GM21528 (cell line): ENCODE measurements at regions not wholly inside any gene's neighbourhood (a gene's known extent, or its start where the extent isn't known, plus 50 kb on each side); places are given as distances from the start of the nearest gene placed in this dataset.
A peak's percentile ranks its signal among the peaks of the same experiment; 100 is the strongest.
"Not testable (repeated sequence)": the region's sequence is repeated elsewhere in the genome, so short reads cannot be mapped to it uniquely, and the experiment has no call there.

ENCODE experiments used
- ATAC-seq: cut with Tn5 transposase; IDR thresholded peaks from one replicate; pipeline ENCODE4 v1.9.1; 2021; ENCODE audit warnings: mild to moderate bottlenecking, moderate library complexity; ENCODE audit not compliant: unreplicated experiment, low FRiP score

DNA sequence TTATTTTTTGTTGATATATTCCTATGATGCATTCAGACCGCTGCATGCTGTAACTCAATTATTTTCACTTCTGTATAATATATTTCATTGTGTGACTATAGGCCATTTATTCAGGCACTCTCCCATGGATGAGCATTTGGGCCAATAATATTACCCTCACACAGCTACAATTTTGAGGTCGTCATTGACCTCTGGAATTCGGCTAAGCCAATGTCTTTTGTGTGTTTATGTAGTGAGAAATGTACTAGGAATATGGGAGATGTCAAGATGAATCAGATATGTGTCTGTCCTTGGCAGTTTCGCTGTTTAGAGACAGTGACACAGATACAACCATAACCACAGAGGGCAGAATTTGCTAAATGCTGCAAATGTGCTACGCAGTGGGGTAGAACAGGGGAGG is 474.2 kb downstream of the ADRA2A start:
- ATAC-seq, result no peak

- no peak for ATAC-seq
Observed at GRCh38 chr10:111556666-111557065, 479.8 kb downstream of the ADRA2A start.

DNA sequence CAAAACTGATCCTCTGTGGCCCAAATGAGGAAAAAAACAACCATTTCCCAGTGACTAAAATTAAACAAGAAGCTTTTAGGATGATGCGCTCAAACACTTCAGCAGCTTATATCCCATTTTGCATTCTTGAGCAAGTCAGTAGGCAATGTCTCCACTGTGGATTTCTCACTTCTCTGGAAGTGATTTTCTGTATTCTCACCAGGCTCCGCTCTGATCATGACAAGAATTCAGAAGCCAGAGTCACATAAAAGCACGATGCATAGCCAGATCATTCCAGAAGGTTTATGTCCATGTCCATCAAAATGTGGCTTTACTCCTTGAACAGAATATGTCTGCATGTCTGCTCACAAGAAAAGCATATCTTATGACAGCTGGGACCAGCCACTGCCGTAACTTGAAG is 481.4 kb downstream of the ADRA2A start:
- no peak for ATAC-seq

DNA sequence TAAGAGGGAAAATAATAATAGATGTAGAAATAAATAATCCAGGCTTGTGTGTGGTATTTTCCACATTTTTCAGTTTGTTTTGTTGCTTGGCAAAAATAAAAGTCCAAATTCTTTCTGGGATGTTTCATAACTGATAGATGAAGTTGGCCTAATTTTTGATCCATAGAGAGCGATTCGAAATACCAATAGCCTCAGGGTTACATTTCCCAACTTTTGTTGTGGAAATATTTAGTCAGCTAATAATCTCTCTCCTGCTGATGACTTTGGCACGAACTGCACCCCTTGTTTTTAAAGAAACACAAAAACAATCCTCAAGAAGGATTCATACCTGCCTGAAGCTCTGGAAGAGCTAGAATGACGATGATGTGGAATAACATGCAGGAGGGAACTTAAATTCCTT is 483.2 kb downstream of the ADRA2A start:
- no peak for ATAC-seq

DNA sequence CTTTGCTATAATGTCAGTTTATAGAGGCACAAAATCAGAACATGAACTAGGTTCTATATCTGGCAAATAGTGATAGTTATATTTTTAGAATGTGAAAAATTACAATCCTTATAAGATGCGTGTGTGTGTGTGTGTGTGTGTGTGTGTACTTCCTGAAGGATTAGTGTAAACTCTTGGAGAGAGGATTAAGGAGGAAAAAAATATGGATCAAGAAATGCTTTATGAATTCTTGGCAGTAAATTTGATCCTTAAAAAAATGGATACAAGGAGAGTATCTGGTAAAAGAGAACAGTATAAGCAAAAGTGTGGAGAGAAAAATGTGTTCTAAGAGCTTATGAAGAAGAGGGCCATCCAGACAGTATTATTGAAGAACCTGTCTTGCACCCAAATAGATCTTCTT is 484.3 kb downstream of the ADRA2A start:
- no peak for ATAC-seq

GRCh38 chr10:111565542-111565941 is 488.7 kb downstream of the ADRA2A start:
- ATAC-seq, result no peak

GRCh38 chr10:111578076-111578475 is 501.2 kb downstream of the ADRA2A start:
- ATAC-seq, result no peak

GRCh38 chr10:111579473-111579872 is 502.6 kb downstream of the ADRA2A start:
- ATAC-seq, result no peak

- ATAC-seq, result no peak
Observed at GRCh38 chr10:111590703-111591102, 513.9 kb downstream of the ADRA2A start.

DNA sequence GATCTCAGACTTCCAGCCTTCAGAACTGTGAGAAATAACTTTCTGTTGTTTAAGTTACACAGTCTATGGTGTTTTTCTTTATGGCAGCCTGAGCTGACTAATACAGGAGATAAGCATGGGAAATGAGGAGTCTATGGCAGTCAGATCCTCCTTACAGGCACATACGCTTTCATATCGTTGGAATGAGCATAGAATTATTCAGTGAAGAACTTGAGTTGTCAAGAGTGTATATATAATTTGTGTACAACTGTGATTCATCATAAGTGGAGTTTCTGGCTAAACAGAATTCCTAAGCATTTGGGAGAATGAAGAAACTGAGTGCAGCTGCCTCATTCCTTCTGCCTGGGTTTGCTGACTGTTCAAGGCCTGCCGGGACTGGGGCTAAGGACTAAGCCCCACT is 516.7 kb downstream of the ADRA2A start:
- no peak for ATAC-seq

- no peak for ATAC-seq
Observed at GRCh38 chr10:111595173-111595572, 518.3 kb downstream of the ADRA2A start.

DNA sequence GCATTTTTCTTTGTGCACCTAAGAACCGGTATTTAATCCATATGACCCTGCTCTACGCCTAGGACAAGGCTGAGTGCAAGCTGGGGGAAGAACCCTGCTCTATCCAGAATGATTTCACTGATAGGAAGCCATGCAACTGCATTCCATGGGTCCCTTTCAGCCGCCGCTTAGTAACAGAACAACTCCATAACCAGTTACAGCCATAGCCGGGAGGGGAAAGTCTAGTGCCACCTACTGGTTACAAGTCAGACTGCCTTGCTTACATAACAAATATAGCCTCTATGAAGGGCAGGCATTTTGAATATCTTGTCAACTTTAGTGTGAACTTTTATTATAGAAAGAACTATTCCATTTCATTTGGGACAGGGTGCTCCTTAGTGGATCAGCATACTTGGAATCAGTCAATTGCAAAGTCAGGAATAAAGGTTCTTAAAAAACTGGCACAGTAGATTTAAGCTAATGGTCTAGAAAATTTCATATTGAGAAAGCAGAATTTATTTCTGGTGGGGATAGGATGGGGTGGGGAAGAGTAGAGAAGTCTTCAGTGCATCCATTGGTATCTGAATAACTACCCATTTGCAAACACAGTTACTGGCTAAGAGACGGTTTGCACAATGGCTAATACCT is 521.7 kb downstream of the ADRA2A start:
- ATAC-seq, result peak; percentile 95

- ATAC-seq, result no peak
Observed at GRCh38 chr10:111599943-111600342, 523.1 kb downstream of the ADRA2A start.

GRCh38 chr10:111600772-111601171 is 523.9 kb downstream of the ADRA2A start:
- no peak for ATAC-seq

GRCh38 chr10:111612273-111612672 is 535.4 kb downstream of the ADRA2A start:
- ATAC-seq, result no peak

- no peak for ATAC-seq
Observed at GRCh38 chr10:111634191-111634590, 549.4 kb downstream of the GPAM start.

DNA sequence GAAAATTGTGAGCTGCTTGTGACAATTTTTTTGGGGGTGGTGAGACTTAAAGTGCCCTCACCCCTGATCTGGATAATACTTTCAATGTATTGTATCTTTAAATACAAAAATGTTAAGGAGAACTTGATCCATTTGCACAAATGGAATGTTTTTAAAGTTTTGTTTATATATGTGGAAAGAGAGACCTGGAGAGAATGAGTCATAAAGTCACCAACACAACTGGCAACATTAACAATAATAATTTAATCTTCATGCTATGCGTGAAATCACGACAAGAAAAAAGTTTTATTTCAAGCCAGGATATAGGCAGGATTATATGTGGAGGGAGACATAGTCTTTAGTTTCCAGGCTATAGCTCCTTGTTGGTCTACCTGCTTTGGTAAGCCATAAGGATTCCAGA is 537.5 kb downstream of the GPAM start:
- no peak for ATAC-seq

DNA sequence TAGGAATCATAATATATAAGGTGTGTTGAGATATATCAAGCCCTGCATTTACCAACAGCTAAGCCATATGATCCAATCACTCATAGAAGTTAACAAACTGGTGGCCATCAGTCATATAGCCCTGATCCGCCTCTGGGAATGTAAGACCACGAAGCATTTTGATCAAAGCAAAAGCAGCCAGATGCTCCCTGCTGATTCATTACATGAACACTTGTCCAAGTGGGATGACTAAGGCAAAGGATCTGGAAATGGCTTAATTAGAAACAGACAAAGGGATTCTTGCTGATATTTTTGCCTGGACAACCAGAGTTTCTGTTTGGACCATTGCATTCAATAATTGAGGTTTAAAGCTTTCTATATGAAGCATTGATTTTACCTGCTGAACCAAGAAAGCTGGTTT is 535.5 kb downstream of the GPAM start:
- no peak for ATAC-seq

GRCh38 chr10:111649080-111649479 is 534.5 kb downstream of the GPAM start:
- not testable (repeated sequence) for ATAC-seq

DNA sequence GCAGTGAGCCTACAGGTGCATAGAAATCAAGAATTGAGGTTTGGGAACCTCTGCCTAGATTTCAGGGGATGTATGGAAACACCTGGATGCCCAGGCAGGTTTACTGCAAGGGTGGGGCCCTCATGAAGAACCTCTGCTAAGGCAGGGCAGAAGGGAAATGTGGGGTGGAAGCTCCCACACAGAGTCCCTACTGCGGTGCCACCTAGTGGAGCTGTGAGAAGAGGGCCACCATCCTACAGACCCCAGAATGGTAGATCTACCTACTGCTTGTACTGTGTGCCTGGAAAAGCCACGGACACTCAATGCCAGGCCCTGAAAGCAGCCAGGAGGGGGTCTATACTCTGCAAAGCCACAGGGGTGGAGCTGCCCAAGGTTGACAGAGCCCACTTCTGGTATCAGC is 533.5 kb downstream of the GPAM start:
- no peak for ATAC-seq

- ATAC-seq, result no peak
Observed at GRCh38 chr10:111656066-111656465, 527.5 kb downstream of the GPAM start.

- ATAC-seq, result no peak
Observed at GRCh38 chr10:111677759-111678158, 505.8 kb downstream of the GPAM start.

DNA sequence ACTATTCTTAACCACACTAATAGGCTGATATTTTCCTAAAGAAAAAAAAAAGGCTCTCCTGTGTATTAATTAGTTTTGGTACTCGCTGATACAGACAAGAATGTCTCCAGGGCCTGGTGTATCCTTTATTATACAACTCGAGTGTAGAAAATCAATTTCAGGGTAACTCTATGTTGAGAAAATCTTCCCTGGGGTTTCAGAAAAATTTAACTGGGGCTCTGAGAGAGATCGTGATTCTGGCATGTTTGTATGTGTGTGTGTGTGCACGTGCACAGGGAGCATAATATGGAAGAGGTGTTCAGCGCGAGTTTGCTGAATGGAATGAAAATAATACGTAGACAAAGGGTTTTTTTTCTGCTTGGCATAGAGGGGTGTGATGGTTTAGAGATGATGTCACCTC is 496.8 kb downstream of the GPAM start:
- ATAC-seq, result no peak
